ENCODE measurements at regions not wholly inside any gene's neighbourhood (a gene's known extent, or its start where the extent isn't known, plus 50 kb on each side); places are given as distances from the start of the nearest gene placed in this dataset.

- Histone ChIP-seq H3K4me3 (ENCODE audit: low read depth, low read length) (no peak overlapping the region), H3K27ac (ENCODE audit: low read depth, low read length) (no peak overlapping the region), H3K36me3 (ENCODE audit: control insufficient read depth, insufficient read depth, low read length) (no peaks in the 10 kb centered on the region), H3K4me1 (ENCODE audit: control insufficient read depth, insufficient read depth, low read length) (peaks cover 36% of the 10 kb centered on the region), H3K27me3 (ENCODE audit: control insufficient read depth, insufficient read depth, low read length) (peaks cover 2% of the 10 kb centered on the region), H3K9me3 (ENCODE audit: control insufficient read depth, insufficient read depth, low read length) (no peaks in the 10 kb centered on the region)
- DNase-seq (ENCODE audit: low read depth in 4 of 6, low spot score in 6 of 6) = no peak
- WGBS (ENCODE audit: insufficient coverage) = 58% methylated on average over 2 of the region's 4 CpGs
These were observed 67.0 kb upstream of the DAB2IP start for GRCh38 chr9:121584421-121584820.

DNA sequence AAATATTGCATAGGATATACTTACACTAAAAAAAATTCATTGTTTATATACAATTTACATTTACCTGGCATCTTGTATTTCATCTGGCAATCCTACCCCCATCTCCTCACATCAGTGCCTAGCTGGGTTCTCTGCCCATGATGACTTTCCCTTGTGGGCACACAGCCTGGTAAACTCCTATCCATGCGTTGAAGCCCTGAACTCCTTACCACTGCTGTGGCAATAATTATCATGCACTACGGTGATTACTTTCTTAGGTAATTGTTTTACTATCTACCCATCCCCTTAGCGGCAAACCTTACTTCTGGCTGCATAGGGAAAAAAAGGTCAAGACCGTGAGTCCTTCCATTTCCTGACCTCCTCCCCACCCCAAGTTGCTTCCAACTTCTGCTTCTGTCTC is 63.6 kb upstream of the DAB2IP start:
- no peak for DNase-seq (ENCODE audit: low read depth in 4 of 6, low spot score in 6 of 6)
- no peak overlapping the region for H3K27ac ChIP-seq (ENCODE audit: low read depth, low read length)
- H3K9me3 ChIP-seq (ENCODE audit: control insufficient read depth, insufficient read depth, low read length) = no peaks in the 10 kb centered on the region
- peaks cover 14% of the 10 kb centered on the region for H3K4me1 ChIP-seq (ENCODE audit: control insufficient read depth, insufficient read depth, low read length)
- no peaks in the 10 kb centered on the region for H3K36me3 ChIP-seq (ENCODE audit: control insufficient read depth, insufficient read depth, low read length)
- H3K4me3 ChIP-seq (ENCODE audit: low read depth, low read length) = no peak overlapping the region
- WGBS (ENCODE audit: insufficient coverage) = 87% methylated on average over 4 of the region's 4 CpGs
- H3K27me3 ChIP-seq (ENCODE audit: control insufficient read depth, insufficient read depth, low read length) = peaks cover 2% of the 10 kb centered on the region

DNA sequence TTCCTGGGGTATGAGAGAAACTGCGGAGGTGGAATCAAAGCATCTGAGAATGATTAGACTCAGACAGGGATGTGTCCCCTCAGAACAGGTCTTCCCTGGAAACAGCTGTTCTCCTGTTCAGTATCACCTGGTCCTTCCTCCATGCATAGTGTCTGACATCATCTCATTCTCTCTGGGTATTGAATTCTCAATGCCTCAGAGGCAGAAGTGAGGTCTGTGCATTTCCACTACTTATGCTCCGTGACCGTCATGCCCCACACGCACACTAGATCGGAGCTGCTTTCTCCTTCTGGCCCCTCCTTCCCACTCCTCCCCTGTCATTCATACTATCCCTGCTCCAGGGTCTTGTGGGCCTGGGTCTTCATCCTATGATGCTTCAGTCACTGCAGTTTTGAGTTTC is 61.4 kb upstream of the DAB2IP start:
- Histone ChIP-seq H3K36me3 (ENCODE audit: control insufficient read depth, insufficient read depth, low read length) (no peaks in the 10 kb centered on the region), H3K27me3 (ENCODE audit: control insufficient read depth, insufficient read depth, low read length) (peaks cover 2% of the 10 kb centered on the region), H3K4me1 (ENCODE audit: control insufficient read depth, insufficient read depth, low read length) (peaks cover under 1% of the 10 kb centered on the region), H3K4me3 (ENCODE audit: low read depth, low read length) (no peak overlapping the region), H3K27ac (ENCODE audit: low read depth, low read length) (no peak overlapping the region), H3K9me3 (ENCODE audit: control insufficient read depth, insufficient read depth, low read length) (no peaks in the 10 kb centered on the region)
- 84% methylated on average over 4 of the region's 5 CpGs for WGBS (ENCODE audit: insufficient coverage)
- DNase-seq (ENCODE audit: low read depth in 4 of 6, low spot score in 6 of 6) = no peak

- Histone ChIP-seq H3K27me3 (ENCODE audit: control insufficient read depth, insufficient read depth, low read length) (peaks cover 2% of the 10 kb centered on the region), H3K36me3 (ENCODE audit: control insufficient read depth, insufficient read depth, low read length) (no peaks in the 10 kb centered on the region), H3K4me3 (ENCODE audit: low read depth, low read length) (no peak overlapping the region), H3K9me3 (ENCODE audit: control insufficient read depth, insufficient read depth, low read length) (peaks cover 6% of the 10 kb centered on the region), H3K4me1 (ENCODE audit: control insufficient read depth, insufficient read depth, low read length) (no peaks in the 10 kb centered on the region), H3K27ac (ENCODE audit: low read depth, low read length) (no peak overlapping the region)
- no peak for DNase-seq (ENCODE audit: low read depth in 4 of 6, low spot score in 6 of 6)
- 72% methylated on average over 2 of the region's 2 CpGs for WGBS (ENCODE audit: insufficient coverage)
These were observed 59.2 kb upstream of the DAB2IP start for GRCh38 chr9:121592265-121592664.

DNA sequence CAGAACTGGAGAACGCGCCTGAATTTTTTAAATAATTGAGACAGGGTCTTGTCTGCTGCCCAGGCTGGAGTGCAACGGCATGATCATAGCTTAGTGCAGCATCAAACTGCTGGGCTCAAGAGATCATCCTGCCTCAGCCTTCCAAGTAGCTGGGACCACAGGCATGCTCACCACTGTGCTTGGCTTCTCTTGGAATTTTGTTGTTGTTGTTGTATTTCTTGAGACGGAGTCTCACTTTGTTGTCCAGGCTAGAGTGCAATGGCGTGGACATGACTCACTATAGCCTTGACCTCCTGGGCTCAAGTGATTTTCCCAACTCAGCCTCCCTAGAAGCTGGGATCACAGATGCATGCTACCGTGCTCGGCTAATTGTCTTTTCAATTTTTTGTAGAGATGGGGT is 58.4 kb upstream of the DAB2IP start:
- Histone ChIP-seq H3K4me3 (ENCODE audit: low read depth, low read length) (no peak overlapping the region), H3K36me3 (ENCODE audit: control insufficient read depth, insufficient read depth, low read length) (no peaks in the 10 kb centered on the region), H3K4me1 (ENCODE audit: control insufficient read depth, insufficient read depth, low read length) (peaks cover 4% of the 10 kb centered on the region), H3K27me3 (ENCODE audit: control insufficient read depth, insufficient read depth, low read length) (peaks cover 5% of the 10 kb centered on the region), H3K27ac (ENCODE audit: low read depth, low read length) (no peak overlapping the region), H3K9me3 (ENCODE audit: control insufficient read depth, insufficient read depth, low read length) (peaks cover 6% of the 10 kb centered on the region)
- WGBS (ENCODE audit: insufficient coverage) = 95% methylated on average over 3 of the region's 7 CpGs
- no peak for DNase-seq (ENCODE audit: low read depth in 4 of 6, low spot score in 6 of 6)

GRCh38 chr9:121596515-121596914 is 54.9 kb upstream of the DAB2IP start:
- 100% methylated on average over 1 of the region's 1 CpG for WGBS (ENCODE audit: insufficient coverage)
- Histone ChIP-seq H3K36me3 (ENCODE audit: control insufficient read depth, insufficient read depth, low read length) (no peaks in the 10 kb centered on the region), H3K4me1 (ENCODE audit: control insufficient read depth, insufficient read depth, low read length) (peaks cover 24% of the 10 kb centered on the region), H3K9me3 (ENCODE audit: control insufficient read depth, insufficient read depth, low read length) (peaks cover 6% of the 10 kb centered on the region), H3K27me3 (ENCODE audit: control insufficient read depth, insufficient read depth, low read length) (peaks cover 27% of the 10 kb centered on the region), H3K27ac (ENCODE audit: low read depth, low read length) (no peak overlapping the region), H3K4me3 (ENCODE audit: low read depth, low read length) (no peak overlapping the region)
- no peak for DNase-seq (ENCODE audit: low read depth in 4 of 6, low spot score in 6 of 6)

DNA sequence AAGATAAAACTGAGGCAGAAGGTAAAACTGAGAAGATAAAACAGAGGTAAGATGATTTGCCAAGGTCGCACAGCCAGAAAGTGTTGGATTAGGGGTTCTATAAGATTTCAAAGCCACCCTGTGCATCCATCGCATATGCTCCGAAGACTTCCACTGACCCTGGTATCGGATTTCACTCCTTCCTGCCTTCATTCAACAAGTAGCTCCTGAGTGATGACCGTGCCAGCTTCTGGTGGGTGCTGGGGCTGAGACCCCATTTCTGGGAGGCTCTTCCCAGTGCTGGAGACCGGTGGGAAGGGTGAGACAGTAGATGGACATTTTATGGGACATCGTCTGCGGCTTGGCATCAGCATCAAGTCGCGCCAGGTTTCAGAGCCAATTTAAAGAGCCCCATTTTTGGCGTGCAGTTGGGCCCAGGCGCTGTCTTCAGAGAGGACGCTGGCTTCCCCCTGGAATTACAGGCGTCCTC is 53.7 kb upstream of the DAB2IP start:
- H3K27ac ChIP-seq (ENCODE audit: low read depth, low read length) = peak overlapping the region; percentile 15
- no peak for DNase-seq (ENCODE audit: low read depth in 4 of 6, low spot score in 6 of 6)
- 27% methylated on average over 10 of the region's 14 CpGs for WGBS (ENCODE audit: insufficient coverage)
- peaks cover 24% of the 10 kb centered on the region for H3K4me1 ChIP-seq (ENCODE audit: control insufficient read depth, insufficient read depth, low read length)
- H3K27me3 ChIP-seq (ENCODE audit: control insufficient read depth, insufficient read depth, low read length) = peaks cover 27% of the 10 kb centered on the region
- H3K4me3 ChIP-seq (ENCODE audit: low read depth, low read length) = peak overlapping the region; percentile 9
- peaks cover 6% of the 10 kb centered on the region for H3K9me3 ChIP-seq (ENCODE audit: control insufficient read depth, insufficient read depth, low read length)
- no peaks in the 10 kb centered on the region for H3K36me3 ChIP-seq (ENCODE audit: control insufficient read depth, insufficient read depth, low read length)

- peaks cover 6% of the 10 kb centered on the region for H3K9me3 ChIP-seq (ENCODE audit: control insufficient read depth, insufficient read depth, low read length)
These were observed 53.1 kb upstream of the DAB2IP start for GRCh38 chr9:121598167-121598964.

GRCh38 chr9:121598965-121599871 is 52.2 kb upstream of the DAB2IP start:
- DNase-seq (ENCODE audit: low read depth in 4 of 6, low spot score in 6 of 6) = peak in 2 of 6 donors; percentile 47 to 75
- Histone ChIP-seq H3K4me1 (ENCODE audit: control insufficient read depth, insufficient read depth, low read length) (peaks cover 31% of the 10 kb centered on the region), H3K4me3 (ENCODE audit: low read depth, low read length) (peak overlapping the region; percentile 54), H3K27ac (ENCODE audit: low read depth, low read length) (no peak overlapping the region), H3K27me3 (ENCODE audit: control insufficient read depth, insufficient read depth, low read length) (peaks cover 27% of the 10 kb centered on the region), H3K9me3 (ENCODE audit: control insufficient read depth, insufficient read depth, low read length) (peaks cover 6% of the 10 kb centered on the region), H3K36me3 (ENCODE audit: control insufficient read depth, insufficient read depth, low read length) (no peaks in the 10 kb centered on the region)
- WGBS (ENCODE audit: insufficient coverage) = 1% methylated on average over 75 of the region's 88 CpGs

More at GRCh38 chr9:121598167-121598964, 53.1 kb upstream of the DAB2IP start:
- peak overlapping the region; percentile 15 for H3K27ac ChIP-seq (ENCODE audit: low read depth, low read length)
- WGBS (ENCODE audit: insufficient coverage) = 7% methylated on average over 69 of the region's 76 CpGs
- peaks cover 24% of the 10 kb centered on the region for H3K4me1 ChIP-seq (ENCODE audit: control insufficient read depth, insufficient read depth, low read length)
- no peaks in the 10 kb centered on the region for H3K36me3 ChIP-seq (ENCODE audit: control insufficient read depth, insufficient read depth, low read length)
- peak overlapping the region; percentile 33 for H3K4me3 ChIP-seq (ENCODE audit: low read depth, low read length)
- peaks cover 27% of the 10 kb centered on the region for H3K27me3 ChIP-seq (ENCODE audit: control insufficient read depth, insufficient read depth, low read length)
- DNase-seq (ENCODE audit: low read depth in 4 of 6, low spot score in 6 of 6) = peak in 2 of 6 donors; percentile 62 to 76

All from spinal cord (tissue), 9 donors.